GM18499 (cell line): ENCODE measurements at regions not wholly inside any gene's neighbourhood (a gene's known extent, or its start where the extent isn't known, plus 50 kb on each side); places are given as distances from the start of the nearest gene placed in this dataset.

Experiments
- ATAC-seq: cut with Tn5 transposase; IDR thresholded peaks from one replicate; pipeline ENCODE4 v1.9.1; 2021; ENCODE audit warnings: moderate number of reproducible peaks; ENCODE audit not compliant: insufficient read depth, unreplicated experiment

- ATAC-seq: no peak
Observed at GRCh38 chr9:120151149-120151548, 428.8 kb downstream of the CDK5RAP2 start.

DNA sequence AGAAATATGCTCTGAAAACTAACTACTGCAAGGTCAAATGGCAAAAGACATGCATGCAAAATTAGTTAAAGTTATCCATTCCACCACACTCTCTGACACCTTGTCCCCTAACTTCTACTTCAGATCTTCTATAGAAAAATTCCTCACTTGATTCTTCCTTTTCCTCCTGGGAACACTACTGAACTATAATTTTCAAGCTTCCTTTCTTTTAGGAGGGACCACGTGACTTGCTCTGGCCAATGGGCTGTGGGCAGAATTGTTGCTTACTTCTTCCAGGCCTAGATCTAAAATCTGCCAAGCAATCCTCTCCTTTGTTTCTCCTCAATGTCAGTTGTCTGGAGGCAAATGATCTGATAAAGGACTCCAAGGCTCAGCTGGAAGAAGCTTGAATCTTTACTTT is 441.0 kb downstream of the CDK5RAP2 start:
- ATAC-seq: no peak

DNA sequence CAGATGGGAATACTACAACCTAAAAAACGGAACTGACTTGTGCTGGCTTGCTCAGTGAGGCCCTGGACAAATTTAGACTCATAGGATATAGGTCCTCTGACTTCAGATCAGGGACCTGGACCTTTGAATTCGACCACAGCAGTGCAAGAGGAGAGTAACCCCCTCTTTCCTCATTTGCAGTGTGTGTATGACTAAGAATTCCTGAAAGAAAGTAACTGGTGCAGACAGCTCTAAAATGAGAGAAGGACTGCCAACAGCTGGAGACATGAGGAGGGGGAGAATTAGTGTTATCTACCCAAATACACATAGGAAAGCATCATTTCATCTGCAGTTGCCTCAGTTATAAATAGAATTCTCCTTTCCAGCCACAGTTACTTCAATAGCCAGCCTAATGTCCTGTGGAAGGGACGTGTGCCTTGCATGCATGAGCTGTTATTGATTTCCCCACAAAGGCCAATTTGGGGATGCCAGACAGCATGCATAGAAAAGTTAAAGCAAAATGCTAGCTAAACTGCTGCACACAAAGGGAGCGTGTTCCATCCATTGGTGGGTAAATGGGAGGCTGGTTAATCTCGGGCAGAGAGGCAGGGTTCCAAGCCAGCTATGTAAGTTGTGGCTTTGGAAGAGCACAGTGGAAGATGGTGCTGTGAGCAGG is 442.7 kb downstream of the CDK5RAP2 start:
- no peak for ATAC-seq

DNA sequence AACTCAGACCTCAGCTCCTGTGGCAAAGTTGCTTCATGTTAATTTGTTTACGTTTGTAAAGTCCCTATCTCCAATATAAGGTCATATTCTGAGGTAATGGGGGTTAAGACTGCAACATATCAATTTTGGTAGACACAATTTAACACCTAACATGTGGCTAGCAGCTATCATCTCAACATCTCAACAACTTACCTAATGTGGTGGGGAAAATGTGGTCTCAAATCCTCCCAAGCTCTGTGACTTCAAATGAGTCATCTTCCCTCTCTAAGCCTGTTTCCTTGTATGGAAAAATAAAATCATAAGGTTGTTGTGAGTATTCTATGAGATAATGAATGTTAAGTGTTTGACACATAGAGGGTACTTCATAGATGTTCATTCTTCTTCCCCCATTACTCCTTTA is 443.3 kb downstream of the CDK5RAP2 start:
- ATAC-seq: no peak

DNA sequence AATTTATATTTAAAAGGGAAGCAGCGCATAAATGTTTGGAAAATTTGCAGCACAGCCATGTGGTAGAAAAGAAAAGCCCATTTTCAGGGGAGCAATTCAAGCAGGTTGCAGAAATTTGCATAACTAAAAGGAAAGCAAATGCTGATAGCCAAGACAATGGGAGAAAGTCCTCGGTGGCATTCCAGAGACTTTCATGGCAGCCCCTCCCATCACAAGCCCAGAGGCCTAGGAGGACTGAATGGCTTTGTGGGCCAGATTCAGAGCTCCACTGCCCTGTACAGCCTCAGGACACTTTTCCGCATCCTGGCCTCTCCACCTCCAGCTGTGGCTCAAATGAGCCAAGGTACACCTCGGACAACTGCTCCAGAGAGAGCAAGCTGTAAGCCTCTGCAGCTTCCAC is 462.9 kb downstream of the CDK5RAP2 start:
- ATAC-seq: no peak

DNA sequence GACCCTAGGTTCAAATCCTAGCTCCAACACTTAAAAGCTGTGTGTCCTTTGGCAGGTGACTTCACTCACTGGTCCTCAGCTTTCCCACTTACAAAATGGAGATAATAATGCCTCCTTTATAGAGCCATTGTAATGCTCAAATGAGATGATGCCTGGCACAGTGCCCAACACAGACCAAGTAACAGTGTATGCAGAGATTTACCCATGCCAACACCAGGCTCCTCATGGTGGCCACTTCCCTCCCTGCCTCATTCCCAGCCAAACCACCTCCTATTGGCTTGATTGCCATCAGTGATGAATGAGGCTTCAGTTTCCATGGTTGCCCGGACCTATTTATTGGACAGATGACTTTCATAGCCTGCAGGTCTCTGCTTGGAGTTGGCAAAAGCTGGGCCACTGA is 469.4 kb downstream of the CDK5RAP2 start:
- no peak for ATAC-seq

DNA sequence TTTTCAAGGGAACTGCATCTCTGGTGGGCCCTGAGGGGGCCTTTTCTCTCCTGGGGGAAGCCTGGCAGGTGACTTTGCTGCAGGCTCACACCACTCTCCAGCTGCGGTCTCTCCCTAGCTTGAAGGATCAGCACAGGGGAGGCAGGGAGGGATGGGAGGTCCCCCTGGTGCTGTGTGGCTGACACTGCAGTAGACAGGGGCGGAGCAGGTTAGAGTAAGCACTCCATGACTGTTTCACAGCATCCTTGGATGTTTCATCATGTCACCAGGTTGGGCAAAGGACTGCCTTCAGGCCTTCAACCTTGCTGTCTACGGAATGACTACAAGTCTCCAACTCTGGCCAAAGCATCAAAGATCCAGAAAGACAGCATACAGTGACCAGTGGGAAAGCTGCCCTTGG is 470.7 kb downstream of the CDK5RAP2 start:
- ATAC-seq: no peak

- ATAC-seq: no peak
Observed at GRCh38 chr9:120107138-120107537, 472.8 kb downstream of the CDK5RAP2 start.

- ATAC-seq: no peak
Observed at GRCh38 chr9:120104771-120105170, 475.2 kb downstream of the CDK5RAP2 start.

- no peak for ATAC-seq
Observed at GRCh38 chr9:120100595-120100994, 479.4 kb downstream of the CDK5RAP2 start.

GRCh38 chr9:120099065-120099464 is 480.9 kb downstream of the CDK5RAP2 start:
- no peak for ATAC-seq

DNA sequence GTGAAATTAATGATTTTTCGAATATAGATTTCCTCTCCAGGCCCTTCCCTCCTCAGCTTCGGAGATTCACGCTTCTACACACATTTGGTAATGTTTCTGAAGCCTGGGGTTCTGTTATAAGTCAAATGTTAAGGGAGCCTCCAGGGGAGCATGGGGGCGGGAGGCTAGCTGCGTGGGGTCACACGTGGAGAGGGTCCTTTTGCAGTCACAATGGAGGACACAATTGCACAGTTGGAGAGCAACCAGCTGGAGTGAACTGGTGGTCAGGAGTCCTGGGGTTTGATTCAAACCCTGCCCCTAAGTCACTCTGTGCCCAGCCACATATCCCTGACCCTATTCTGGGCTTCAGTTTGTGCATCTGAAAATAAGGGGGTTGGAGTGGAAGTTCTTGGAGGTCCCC is 481.4 kb downstream of the CDK5RAP2 start:
- no peak for ATAC-seq

- no peak for ATAC-seq
Observed at GRCh38 chr9:120091206-120091605, 488.8 kb downstream of the CDK5RAP2 start.

- ATAC-seq: no peak
Observed at GRCh38 chr9:120080849-120081248, 499.1 kb downstream of the CDK5RAP2 start.

- ATAC-seq: no peak
Observed at GRCh38 chr9:120078112-120078511, 501.9 kb downstream of the CDK5RAP2 start.

DNA sequence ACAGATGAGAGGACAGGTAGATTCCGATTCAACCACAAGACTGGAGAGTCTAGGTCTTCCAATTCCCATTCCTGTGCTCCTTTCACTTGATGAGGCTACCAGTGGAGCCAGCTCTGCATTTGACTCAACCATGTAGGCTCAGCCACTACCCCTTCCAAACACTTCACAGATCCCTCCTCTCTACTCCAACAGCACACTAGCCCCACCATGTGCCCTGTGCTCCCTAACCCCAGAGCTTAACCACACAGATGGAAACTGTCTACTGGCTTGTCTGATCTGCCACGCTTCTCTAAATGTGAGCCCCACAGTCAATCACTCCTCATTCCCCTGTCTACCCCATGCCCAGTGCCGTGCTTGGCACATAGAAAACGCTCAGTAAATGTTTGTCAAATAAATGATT is 508.2 kb downstream of the CDK5RAP2 start:
- ATAC-seq: no peak

DNA sequence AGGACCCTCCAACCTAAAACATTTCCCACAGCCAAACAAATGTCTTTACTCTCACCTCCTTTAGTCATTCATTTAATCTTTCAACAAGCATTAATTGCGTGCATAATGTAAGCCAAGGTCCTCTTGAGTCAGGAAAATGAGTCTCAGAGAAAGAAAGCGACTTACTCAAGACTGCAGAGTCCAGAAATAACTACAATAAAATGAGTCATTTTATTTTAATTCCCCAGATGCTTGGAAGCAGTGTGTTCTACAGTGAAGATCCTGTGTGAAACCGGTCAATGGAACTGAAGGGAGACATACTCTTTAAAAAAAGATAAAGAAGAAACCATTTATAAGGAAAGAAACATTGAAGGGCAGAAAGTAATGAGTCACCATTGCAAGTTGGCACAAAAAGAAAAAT is 513.7 kb downstream of the CDK5RAP2 start:
- ATAC-seq: no peak

- no peak for ATAC-seq
Observed at GRCh38 chr9:120065151-120065550, 514.8 kb downstream of the CDK5RAP2 start.

DNA sequence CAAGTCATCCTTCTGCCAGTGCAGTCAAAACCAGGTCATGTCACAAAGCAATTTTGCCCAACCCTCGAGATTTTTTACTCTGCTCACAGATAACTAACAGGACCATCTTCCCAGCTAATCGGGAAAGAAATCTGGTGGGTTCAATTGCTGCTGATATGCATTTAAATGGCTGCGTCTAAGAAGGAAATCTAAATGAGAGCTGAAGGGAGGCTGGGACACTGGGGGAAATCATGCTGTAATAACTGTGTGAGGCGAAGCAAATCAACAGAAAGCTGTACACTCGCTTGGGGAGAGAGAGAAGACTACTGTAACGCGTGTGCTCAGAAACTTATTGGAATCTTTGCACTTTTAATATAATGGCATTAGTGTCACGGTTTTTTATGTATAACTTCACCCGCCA is 535.0 kb downstream of the CDK5RAP2 start:
- ATAC-seq: no peak

DNA sequence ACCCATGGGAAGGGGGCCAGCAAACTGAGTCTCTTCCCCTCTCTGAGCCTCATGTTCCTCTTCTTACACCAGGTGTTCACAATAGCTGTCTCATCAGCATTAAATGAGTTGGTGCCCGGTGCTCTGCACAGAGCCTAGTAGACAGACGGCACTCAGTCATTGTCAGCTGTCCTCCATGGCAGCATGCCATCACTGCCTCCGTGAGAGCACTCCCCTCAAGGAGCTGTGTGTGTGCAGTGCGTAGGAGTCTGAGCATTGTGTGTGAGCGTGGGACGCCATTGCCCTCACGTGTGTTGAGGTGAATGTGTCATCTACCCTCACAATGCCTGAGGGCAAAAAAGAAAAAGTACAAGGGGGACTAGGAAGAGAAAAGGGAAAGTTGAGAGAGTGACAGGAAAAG is 536.5 kb downstream of the CDK5RAP2 start:
- ATAC-seq: no peak

DNA sequence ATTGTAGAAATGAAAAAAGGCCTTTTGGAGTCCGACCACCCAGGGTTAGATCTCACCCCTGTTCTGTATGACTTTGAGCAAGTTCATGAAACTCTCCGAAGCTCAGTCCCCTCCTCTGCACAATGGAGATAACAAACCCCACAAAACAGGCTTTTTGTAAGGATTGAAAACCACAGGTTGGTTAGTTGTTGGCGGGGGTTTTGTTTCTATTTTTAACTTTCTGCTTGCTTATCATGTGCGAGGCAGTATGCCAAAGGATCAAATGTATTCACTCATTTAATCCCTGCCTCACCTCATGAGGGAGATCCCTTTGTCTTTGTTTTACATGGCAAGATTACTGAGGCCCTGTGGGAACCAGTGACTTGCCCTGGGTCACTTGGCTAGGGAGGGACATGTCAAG is 539.1 kb downstream of the CDK5RAP2 start:
- no peak for ATAC-seq

GRCh38 chr9:120038342-120038741 is 541.6 kb downstream of the CDK5RAP2 start:
- ATAC-seq: no peak

DNA sequence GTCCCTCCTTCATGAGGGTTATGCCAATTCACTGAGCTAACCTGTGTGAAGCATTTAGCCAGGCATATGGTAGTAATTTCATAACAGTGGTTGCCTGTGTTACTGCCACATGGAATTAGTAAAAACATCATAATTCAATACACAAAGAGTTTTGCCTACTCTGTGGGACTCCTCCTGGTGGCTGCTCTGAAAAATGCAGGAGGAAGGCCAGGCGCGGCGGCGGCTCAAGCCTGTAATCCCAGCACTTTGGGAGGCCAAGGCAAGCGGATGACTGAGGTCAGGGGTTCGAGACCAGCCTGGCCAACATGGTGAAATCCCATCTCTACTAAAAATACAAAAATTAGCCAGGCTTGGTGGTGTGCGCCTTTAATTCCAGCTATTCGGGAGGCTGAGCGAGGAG is 547.3 kb downstream of the CDK5RAP2 start:
- ATAC-seq: no peak
